ENCODE measurements at regions not wholly inside any gene's neighbourhood (a gene's known extent, or its start where the extent isn't known, plus 50 kb on each side); places are given as distances from the start of the nearest gene placed in this dataset.

- Histone ChIP-seq H3K9me3 (peaks cover 0 to 2% (median 0%) of the 10 kb centered on the region in 3 donors), H3K27me3 (no peaks in the 10 kb centered on the region), H3K4me3 (no peak overlapping the region), H3K4me1 (no peaks in the 10 kb centered on the region), H3K27ac (no peak overlapping the region), H3K36me3 (no peaks in the 10 kb centered on the region)
- intact Hi-C loops (cut with DNase I; ENCODE audit: low total_unique reads) = no loop called here
- peak in 1 of 2 donors; percentile 42 for DNase-seq
- TF ChIP-seq CTCF (IDR thresholded peaks at IDR 0.05) = no peak
Observed at GRCh38 chr13:57438072-57438471, 193.5 kb upstream of the PCDH17 start.

GRCh38 chr13:57443494-57443893 lies 188.1 kb upstream of the PCDH17 start:
- no peak for DNase-seq
- Histone ChIP-seq H3K27me3 (no peaks in the 10 kb centered on the region), H3K36me3 (no peaks in the 10 kb centered on the region), H3K4me3 (no peak overlapping the region), H3K4me1 (no peaks in the 10 kb centered on the region), H3K9me3 (no peaks in the 10 kb centered on the region), H3K27ac (no peak overlapping the region)
- TF ChIP-seq CTCF (IDR thresholded peaks at IDR 0.05) = no peak
- intact Hi-C loops (cut with DNase I; ENCODE audit: low total_unique reads) = no loop called here

GRCh38 chr13:57450356-57450755 lies 181.2 kb upstream of the PCDH17 start:
- Histone ChIP-seq H3K4me3 (no peak overlapping the region), H3K4me1 (no peaks in the 10 kb centered on the region), H3K9me3 (no peaks in the 10 kb centered on the region), H3K36me3 (no peaks in the 10 kb centered on the region), H3K27me3 (no peaks in the 10 kb centered on the region), H3K27ac (no peak overlapping the region)
- intact Hi-C loops (cut with DNase I; ENCODE audit: low total_unique reads) = no loop called here
- TF ChIP-seq CTCF (IDR thresholded peaks at IDR 0.05) = no peak
- DNase-seq = no peak

GRCh38 chr13:57452228-57452627 lies 179.3 kb upstream of the PCDH17 start:
- Histone ChIP-seq H3K27ac (no peak overlapping the region), H3K27me3 (no peaks in the 10 kb centered on the region), H3K9me3 (no peaks in the 10 kb centered on the region), H3K36me3 (no peaks in the 10 kb centered on the region), H3K4me3 (no peak overlapping the region), H3K4me1 (no peaks in the 10 kb centered on the region)
- intact Hi-C loops (cut with DNase I; ENCODE audit: low total_unique reads) = no loop called here
- TF ChIP-seq CTCF (IDR thresholded peaks at IDR 0.05) = no peak
- DNase-seq = no peak

GRCh38 chr13:57470491-57470890 lies 161.1 kb upstream of the PCDH17 start:
- DNase-seq = no peak
- H3K4me3 ChIP-seq = no peak overlapping the region
- H3K4me1 ChIP-seq = no peaks in the 10 kb centered on the region
- H3K9me3 ChIP-seq = no peaks in the 10 kb centered on the region
- intact Hi-C loops (cut with DNase I; ENCODE audit: low total_unique reads) = no loop called here
- no peak overlapping the region for H3K27ac ChIP-seq
- H3K27me3 ChIP-seq = no peaks in the 10 kb centered on the region
- H3K36me3 ChIP-seq = no peaks in the 10 kb centered on the region
- TF ChIP-seq CTCF (IDR thresholded peaks at IDR 0.05) = no peak

GRCh38 chr13:57491318-57491717 lies 140.2 kb upstream of the PCDH17 start:
- TF ChIP-seq CTCF (IDR thresholded peaks at IDR 0.05) = no peak
- intact Hi-C loops (cut with DNase I; ENCODE audit: low total_unique reads) = no loop called here
- Histone ChIP-seq H3K9me3 (no peaks in the 10 kb centered on the region), H3K27me3 (no peaks in the 10 kb centered on the region), H3K4me1 (no peaks in the 10 kb centered on the region), H3K27ac (no peak overlapping the region), H3K36me3 (no peaks in the 10 kb centered on the region), H3K4me3 (no peak overlapping the region)
- no peak for DNase-seq

All from tibial artery (tissue), 4 donors.